ENCODE measurements at regions not wholly inside any gene's neighbourhood (a gene's known extent, or its start where the extent isn't known, plus 50 kb on each side); places are given as distances from the start of the nearest gene placed in this dataset.

GRCh38 chr15:93247466-93248121 is 158.6 kb upstream of the RGMA start:
- no peak for DNase-seq

GRCh38 chr15:93246266-93247242 is 157.5 kb upstream of the RGMA start:
- no peak for DNase-seq

- no peak for DNase-seq
Observed at GRCh38 chr15:93245661-93246042, 156.6 kb upstream of the RGMA start.

- DNase-seq, result no peak
Observed at GRCh38 chr15:93244696-93245660, 156.0 kb upstream of the RGMA start.

- DNase-seq, result no peak
Observed at GRCh38 chr15:93243573-93243972, 154.6 kb upstream of the RGMA start.

GRCh38 chr15:93241696-93242585 is 152.9 kb upstream of the RGMA start:
- no peak for DNase-seq

- DNase-seq, result no peak
Observed at GRCh38 chr15:93239993-93240392, 151.0 kb upstream of the RGMA start.

- no peak for DNase-seq
Observed at GRCh38 chr15:93239591-93239990, 150.6 kb upstream of the RGMA start.

- DNase-seq, result no peak
Observed at GRCh38 chr15:93238641-93239040, 149.6 kb upstream of the RGMA start.

GRCh38 chr15:93235926-93236780 is 147.1 kb upstream of the RGMA start:
- no peak for DNase-seq

GRCh38 chr15:93235269-93235668 is 146.3 kb upstream of the RGMA start:
- no peak for DNase-seq

GRCh38 chr15:93233710-93234109 is 144.7 kb upstream of the RGMA start:
- DNase-seq, result no peak

- DNase-seq, result no peak
Observed at GRCh38 chr15:93232845-93233244, 143.8 kb upstream of the RGMA start.

GRCh38 chr15:93231994-93232393 is 143.0 kb upstream of the RGMA start:
- DNase-seq, result no peak

GRCh38 chr15:93231261-93231925 is 142.4 kb upstream of the RGMA start:
- no peak for DNase-seq

- DNase-seq, result no peak
Observed at GRCh38 chr15:93228546-93228945, 139.5 kb upstream of the RGMA start.

GRCh38 chr15:93223803-93224202 is 134.8 kb upstream of the RGMA start:
- no peak for DNase-seq

- DNase-seq, result no peak
Observed at GRCh38 chr15:93221759-93222158, 132.7 kb upstream of the RGMA start.

- DNase-seq, result no peak
Observed at GRCh38 chr15:93219859-93220420, 130.9 kb upstream of the RGMA start.

GRCh38 chr15:93217343-93217742 is 128.3 kb upstream of the RGMA start:
- DNase-seq, result no peak
